ENCODE measurements at regions not wholly inside any gene's neighbourhood (a gene's known extent, or its start where the extent isn't known, plus 50 kb on each side); places are given as distances from the start of the nearest gene placed in this dataset.

DNA sequence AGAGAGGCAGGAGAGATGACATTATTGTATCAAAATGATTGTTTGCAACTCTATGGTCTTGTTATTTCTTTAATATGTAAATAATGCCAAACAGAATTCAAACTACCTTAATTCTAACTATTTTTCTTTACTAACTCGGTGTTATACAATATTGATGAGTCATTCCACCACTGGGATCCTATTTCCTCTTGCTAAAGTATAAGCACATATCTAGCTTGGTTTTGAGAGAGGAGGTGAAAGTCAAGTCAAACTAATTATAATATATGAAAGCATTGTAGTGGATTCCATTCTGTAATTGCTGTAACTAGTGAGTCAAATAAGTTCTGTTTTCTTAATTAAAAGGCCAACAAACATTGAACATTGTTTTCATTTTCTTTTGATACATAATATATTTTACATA is 837.6 kb downstream of the PDHA2 start (continued):
- TF ChIP-seq, protein P1, sequence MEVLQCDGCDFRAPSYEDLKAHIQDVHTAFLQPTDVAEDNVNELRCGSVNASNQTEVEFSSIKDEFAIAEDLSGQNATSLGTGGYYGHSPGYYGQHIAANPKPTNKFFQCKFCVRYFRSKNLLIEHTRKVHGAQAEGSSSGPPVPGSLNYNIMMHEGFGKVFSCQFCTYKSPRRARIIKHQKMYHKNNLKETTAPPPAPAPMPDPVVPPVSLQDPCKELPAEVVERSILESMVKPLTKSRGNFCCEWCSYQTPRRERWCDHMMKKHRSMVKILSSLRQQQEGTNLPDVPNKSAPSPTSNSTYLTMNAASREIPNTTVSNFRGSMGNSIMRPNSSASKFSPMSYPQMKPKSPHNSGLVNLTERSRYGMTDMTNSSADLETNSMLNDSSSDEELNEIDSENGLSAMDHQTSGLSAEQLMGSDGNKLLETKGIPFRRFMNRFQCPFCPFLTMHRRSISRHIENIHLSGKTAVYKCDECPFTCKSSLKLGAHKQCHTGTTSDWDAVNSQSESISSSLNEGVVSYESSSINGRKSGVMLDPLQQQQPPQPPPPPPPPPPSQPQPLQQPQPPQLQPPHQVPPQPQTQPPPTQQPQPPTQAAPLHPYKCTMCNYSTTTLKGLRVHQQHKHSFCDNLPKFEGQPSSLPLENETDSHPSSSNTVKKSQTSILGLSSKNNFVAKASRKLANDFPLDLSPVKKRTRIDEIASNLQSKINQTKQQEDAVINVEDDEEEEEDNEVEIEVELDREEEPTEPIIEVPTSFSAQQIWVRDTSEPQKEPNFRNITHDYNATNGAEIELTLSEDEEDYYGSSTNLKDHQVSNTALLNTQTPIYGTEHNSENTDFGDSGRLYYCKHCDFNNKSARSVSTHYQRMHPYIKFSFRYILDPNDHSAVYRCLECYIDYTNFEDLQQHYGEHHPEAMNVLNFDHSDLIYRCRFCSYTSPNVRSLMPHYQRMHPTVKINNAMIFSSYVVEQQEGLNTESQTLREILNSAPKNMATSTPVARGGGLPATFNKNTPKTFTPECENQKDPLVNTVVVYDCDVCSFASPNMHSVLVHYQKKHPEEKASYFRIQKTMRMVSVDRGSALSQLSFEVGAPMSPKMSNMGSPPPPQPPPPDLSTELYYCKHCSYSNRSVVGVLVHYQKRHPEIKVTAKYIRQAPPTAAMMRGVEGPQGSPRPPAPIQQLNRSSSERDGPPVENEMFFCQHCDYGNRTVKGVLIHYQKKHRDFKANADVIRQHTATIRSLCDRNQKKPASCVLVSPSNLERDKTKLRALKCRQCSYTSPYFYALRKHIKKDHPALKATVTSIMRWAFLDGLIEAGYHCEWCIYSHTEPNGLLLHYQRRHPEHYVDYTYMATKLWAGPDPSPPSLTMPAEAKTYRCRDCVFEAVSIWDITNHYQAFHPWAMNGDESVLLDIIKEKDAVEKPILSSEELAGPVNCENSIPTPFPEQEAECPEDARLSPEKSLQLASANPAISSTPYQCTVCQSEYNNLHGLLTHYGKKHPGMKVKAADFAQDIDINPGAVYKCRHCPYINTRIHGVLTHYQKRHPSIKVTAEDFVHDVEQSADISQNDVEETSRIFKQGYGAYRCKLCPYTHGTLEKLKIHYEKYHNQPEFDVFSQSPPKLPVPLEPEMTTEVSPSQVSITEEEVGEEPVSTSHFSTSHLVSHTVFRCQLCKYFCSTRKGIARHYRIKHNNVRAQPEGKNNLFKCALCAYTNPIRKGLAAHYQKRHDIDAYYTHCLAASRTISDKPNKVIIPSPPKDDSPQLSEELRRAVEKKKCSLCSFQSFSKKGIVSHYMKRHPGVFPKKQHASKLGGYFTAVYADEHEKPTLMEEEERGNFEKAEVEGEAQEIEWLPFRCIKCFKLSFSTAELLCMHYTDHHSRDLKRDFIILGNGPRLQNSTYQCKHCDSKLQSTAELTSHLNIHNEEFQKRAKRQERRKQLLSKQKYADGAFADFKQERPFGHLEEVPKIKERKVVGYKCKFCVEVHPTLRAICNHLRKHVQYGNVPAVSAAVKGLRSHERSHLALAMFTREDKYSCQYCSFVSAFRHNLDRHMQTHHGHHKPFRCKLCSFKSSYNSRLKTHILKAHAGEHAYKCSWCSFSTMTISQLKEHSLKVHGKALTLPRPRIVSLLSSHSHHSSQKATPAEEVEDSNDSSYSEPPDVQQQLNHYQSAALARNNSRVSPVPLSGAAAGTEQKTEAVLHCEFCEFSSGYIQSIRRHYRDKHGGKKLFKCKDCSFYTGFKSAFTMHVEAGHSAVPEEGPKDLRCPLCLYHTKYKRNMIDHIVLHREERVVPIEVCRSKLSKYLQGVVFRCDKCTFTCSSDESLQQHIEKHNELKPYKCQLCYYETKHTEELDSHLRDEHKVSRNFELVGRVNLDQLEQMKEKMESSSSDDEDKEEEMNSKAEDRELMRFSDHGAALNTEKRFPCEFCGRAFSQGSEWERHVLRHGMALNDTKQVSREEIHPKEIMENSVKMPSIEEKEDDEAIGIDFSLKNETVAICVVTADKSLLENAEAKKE (CRISPR knock-in tag; IDR thresholded peaks at IDR 0.05) = no peak
- TF ChIP-seq, protein P2, sequence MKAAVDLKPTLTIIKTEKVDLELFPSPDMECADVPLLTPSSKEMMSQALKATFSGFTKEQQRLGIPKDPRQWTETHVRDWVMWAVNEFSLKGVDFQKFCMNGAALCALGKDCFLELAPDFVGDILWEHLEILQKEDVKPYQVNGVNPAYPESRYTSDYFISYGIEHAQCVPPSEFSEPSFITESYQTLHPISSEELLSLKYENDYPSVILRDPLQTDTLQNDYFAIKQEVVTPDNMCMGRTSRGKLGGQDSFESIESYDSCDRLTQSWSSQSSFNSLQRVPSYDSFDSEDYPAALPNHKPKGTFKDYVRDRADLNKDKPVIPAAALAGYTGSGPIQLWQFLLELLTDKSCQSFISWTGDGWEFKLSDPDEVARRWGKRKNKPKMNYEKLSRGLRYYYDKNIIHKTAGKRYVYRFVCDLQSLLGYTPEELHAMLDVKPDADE (IDR thresholded peaks at IDR 0.05) = no peak

DNA sequence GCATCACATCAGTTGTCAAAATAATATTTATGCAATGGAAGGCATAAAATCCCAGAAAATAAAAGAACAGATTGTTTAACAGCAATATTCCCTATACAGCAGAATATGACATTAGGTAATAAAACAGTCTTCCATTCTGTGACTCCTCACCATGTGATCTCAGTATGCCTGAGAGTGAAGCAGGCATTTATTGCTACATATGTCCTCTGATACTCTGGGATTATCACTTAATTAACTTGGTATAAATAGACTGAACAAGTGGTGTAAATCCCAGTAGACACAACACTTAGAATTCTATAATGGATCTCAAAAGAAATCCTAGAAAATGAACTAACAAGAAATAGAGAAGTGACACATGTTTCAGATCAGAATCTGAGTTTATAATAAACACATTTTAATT is 841.3 kb downstream of the PDHA2 start:
- no peaks in the 10 kb centered on the region for H3K9me3 Mint-ChIP-seq
- no peak overlapping the region for H3K27ac Mint-ChIP-seq
- no peak for DNase-seq (ENCODE audit: low spot score)
- Histone ChIP-seq H3K36me3 (ENCODE audit: insufficient read depth) (no peaks in the 10 kb centered on the region), H3K4me3 (no peak overlapping the region), H3K4me1 (ENCODE audit: insufficient read depth) (no peaks in the 10 kb centered on the region), H3F3A (replicated peaks; ENCODE audit: low read depth) (no peaks in the 10 kb centered on the region), H3K27ac (ENCODE audit: low read depth) (no peak overlapping the region), H2AFZ (no peak overlapping the region), H3K9me2 (ENCODE audit: insufficient read depth) (no peaks in the 10 kb centered on the region), H3K4me2 (no peak overlapping the region), H3K79me2 (replicated peaks; ENCODE audit: insufficient read depth) (no peaks in the 10 kb centered on the region), H3K27me3 (ENCODE audit: insufficient read depth) (no peaks in the 10 kb centered on the region), H4K20me1 (replicated peaks; ENCODE audit: insufficient read depth) (no peaks in the 10 kb centered on the region)
- H3K36me3 Mint-ChIP-seq (ENCODE audit: low read depth) = no peaks in the 10 kb centered on the region
- H3K27me3 Mint-ChIP-seq (ENCODE audit: insufficient read depth, low read depth, poor library complexity) = no peaks in the 10 kb centered on the region
- no peak overlapping the region for H3K4me3 Mint-ChIP-seq
- no peak for ATAC-seq
- no peak for TF ChIP-seq ZNF114 (CRISPR knock-in tag; IDR thresholded peaks at IDR 0.05)
- TF ChIP-seq, protein P3, sequence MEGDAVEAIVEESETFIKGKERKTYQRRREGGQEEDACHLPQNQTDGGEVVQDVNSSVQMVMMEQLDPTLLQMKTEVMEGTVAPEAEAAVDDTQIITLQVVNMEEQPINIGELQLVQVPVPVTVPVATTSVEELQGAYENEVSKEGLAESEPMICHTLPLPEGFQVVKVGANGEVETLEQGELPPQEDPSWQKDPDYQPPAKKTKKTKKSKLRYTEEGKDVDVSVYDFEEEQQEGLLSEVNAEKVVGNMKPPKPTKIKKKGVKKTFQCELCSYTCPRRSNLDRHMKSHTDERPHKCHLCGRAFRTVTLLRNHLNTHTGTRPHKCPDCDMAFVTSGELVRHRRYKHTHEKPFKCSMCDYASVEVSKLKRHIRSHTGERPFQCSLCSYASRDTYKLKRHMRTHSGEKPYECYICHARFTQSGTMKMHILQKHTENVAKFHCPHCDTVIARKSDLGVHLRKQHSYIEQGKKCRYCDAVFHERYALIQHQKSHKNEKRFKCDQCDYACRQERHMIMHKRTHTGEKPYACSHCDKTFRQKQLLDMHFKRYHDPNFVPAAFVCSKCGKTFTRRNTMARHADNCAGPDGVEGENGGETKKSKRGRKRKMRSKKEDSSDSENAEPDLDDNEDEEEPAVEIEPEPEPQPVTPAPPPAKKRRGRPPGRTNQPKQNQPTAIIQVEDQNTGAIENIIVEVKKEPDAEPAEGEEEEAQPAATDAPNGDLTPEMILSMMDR (conservative IDR thresholded peaks at IDR 0.05; ENCODE audit: low read depth in 2 of 2) = no peak
- no peak for TF ChIP-seq JUNB (IDR thresholded peaks at IDR 0.05; ENCODE audit: unreplicated experiment)
- H3K4me1 Mint-ChIP-seq = no peaks in the 10 kb centered on the region

Data from GM23338 (cell line).